ENCODE measurements at regions not wholly inside any gene's neighbourhood (a gene's known extent, or its start where the extent isn't known, plus 50 kb on each side); places are given as distances from the start of the nearest gene placed in this dataset.

- Mint-ChIP-seq H3K36me3 (ENCODE audit: insufficient read depth, unreplicated experiment) (no peaks in the 10 kb centered on the region), H3K4me1 (ENCODE audit: low read depth, unreplicated experiment) (no peaks in the 10 kb centered on the region), H3K27me3 (ENCODE audit: unreplicated experiment) (no peaks in the 10 kb centered on the region), H3K4me3 (ENCODE audit: low read depth, unreplicated experiment) (no peak overlapping the region), H3K27ac (ENCODE audit: unreplicated experiment) (no peak overlapping the region), H3K9me3 (ENCODE audit: low read depth, unreplicated experiment) (peaks cover 2% of the 10 kb centered on the region)
- CTCF ChIA-PET = no interaction called here
- TF ChIP-seq CTCF (IDR thresholded peaks at IDR 0.05; ENCODE audit: unreplicated experiment) = no peak
- BruUV-seq (replicated peaks) = no TSS peak
- DNase-seq = no peak
- intact Hi-C loops (cut with micrococcal nuclease; ENCODE audit: unreplicated experiment) = no loop called here
Measured at GRCh38 chr1:83627045-83627444, 371.9 kb downstream of the TTLL7 start.

- Mint-ChIP-seq H3K27ac (ENCODE audit: unreplicated experiment) (no peak overlapping the region), H3K27me3 (ENCODE audit: unreplicated experiment) (no peaks in the 10 kb centered on the region), H3K36me3 (ENCODE audit: insufficient read depth, unreplicated experiment) (no peaks in the 10 kb centered on the region), H3K4me3 (ENCODE audit: low read depth, unreplicated experiment) (no peak overlapping the region), H3K4me1 (ENCODE audit: low read depth, unreplicated experiment) (no peaks in the 10 kb centered on the region), H3K9me3 (ENCODE audit: low read depth, unreplicated experiment) (peaks cover 2% of the 10 kb centered on the region)
- no TSS peak for BruUV-seq (replicated peaks)
- intact Hi-C loops (cut with micrococcal nuclease; ENCODE audit: unreplicated experiment) = no loop called here
- DNase-seq = no peak
- no peak for TF ChIP-seq CTCF (IDR thresholded peaks at IDR 0.05; ENCODE audit: unreplicated experiment)
- CTCF ChIA-PET = no interaction called here
Measured at GRCh38 chr1:83626603-83627002, 372.3 kb downstream of the TTLL7 start.

- DNase-seq = no peak
- TF ChIP-seq CTCF (IDR thresholded peaks at IDR 0.05; ENCODE audit: unreplicated experiment) = no peak
- CTCF ChIA-PET = no interaction called here
- no peaks in the 10 kb centered on the region for H3K27me3 Mint-ChIP-seq (ENCODE audit: unreplicated experiment)
- no TSS peak for BruUV-seq (replicated peaks)
- H3K36me3 Mint-ChIP-seq (ENCODE audit: insufficient read depth, unreplicated experiment) = no peaks in the 10 kb centered on the region
- no peak overlapping the region for H3K4me3 Mint-ChIP-seq (ENCODE audit: low read depth, unreplicated experiment)
- H3K4me1 Mint-ChIP-seq (ENCODE audit: low read depth, unreplicated experiment) = no peaks in the 10 kb centered on the region
- no peak overlapping the region for H3K27ac Mint-ChIP-seq (ENCODE audit: unreplicated experiment)
- H3K9me3 Mint-ChIP-seq (ENCODE audit: low read depth, unreplicated experiment) = peaks cover 2% of the 10 kb centered on the region
- intact Hi-C loops (cut with micrococcal nuclease; ENCODE audit: unreplicated experiment) = no loop called here
Measured at GRCh38 chr1:83625646-83626045, 373.3 kb downstream of the TTLL7 start.

- TF ChIP-seq CTCF (IDR thresholded peaks at IDR 0.05; ENCODE audit: unreplicated experiment) = no peak
- Mint-ChIP-seq H3K4me1 (ENCODE audit: low read depth, unreplicated experiment) (no peaks in the 10 kb centered on the region), H3K27me3 (ENCODE audit: unreplicated experiment) (no peaks in the 10 kb centered on the region), H3K4me3 (ENCODE audit: low read depth, unreplicated experiment) (no peak overlapping the region), H3K36me3 (ENCODE audit: insufficient read depth, unreplicated experiment) (no peaks in the 10 kb centered on the region), H3K9me3 (ENCODE audit: low read depth, unreplicated experiment) (peaks cover 3% of the 10 kb centered on the region), H3K27ac (ENCODE audit: unreplicated experiment) (no peak overlapping the region)
- CTCF ChIA-PET = no interaction called here
- no peak for DNase-seq
- BruUV-seq (replicated peaks) = no TSS peak
- intact Hi-C loops (cut with micrococcal nuclease; ENCODE audit: unreplicated experiment) = no loop called here
Measured at GRCh38 chr1:83620016-83620415, 378.9 kb downstream of the TTLL7 start.
